ENCODE measurements at regions not wholly inside any gene's neighbourhood (a gene's known extent, or its start where the extent isn't known, plus 50 kb on each side); places are given as distances from the start of the nearest gene placed in this dataset.
"Not testable (repeated sequence)": the region's sequence is repeated elsewhere in the genome, so short reads cannot be mapped to it uniquely, and the experiment has no call there.

DNA sequence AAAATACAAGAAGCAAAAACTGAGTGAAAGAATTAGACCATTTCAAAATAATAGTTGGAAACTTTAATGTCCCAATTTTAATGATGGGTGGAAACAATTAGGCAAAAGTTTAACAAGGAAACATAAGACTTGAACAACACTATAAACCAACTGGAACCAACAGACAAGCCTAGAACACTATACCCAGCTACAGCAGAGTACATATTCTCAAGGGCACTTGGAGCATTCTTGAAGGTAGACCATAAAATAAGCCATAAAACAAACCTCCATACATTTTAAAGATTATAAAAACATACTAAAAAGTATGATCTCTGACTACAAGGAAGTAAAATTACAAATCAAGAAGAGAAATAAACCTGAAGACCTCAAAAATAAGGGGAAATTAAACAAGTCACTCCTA lies 616.7 kb downstream of the SUCLG1 start:
- H3K27me3 ChIP-seq (ENCODE audit: control insufficient read depth, insufficient read depth, low read length) = no peaks in the 10 kb centered on the region
- DNase-seq = no peak
- no peaks in the 10 kb centered on the region for H3K36me3 ChIP-seq (ENCODE audit: control insufficient read depth, insufficient read depth, low read length)
- H3K4me3 ChIP-seq (ENCODE audit: low read length) = no peak overlapping the region
- H3K27ac ChIP-seq (ENCODE audit: low read length) = no peak overlapping the region
- no peaks in the 10 kb centered on the region for H3K4me1 ChIP-seq (ENCODE audit: control insufficient read depth, insufficient read depth, low read length)
- H3K9me3 ChIP-seq (replicated peaks; ENCODE audit: control insufficient read depth, low read depth, low read length) = no peaks in the 10 kb centered on the region

DNA sequence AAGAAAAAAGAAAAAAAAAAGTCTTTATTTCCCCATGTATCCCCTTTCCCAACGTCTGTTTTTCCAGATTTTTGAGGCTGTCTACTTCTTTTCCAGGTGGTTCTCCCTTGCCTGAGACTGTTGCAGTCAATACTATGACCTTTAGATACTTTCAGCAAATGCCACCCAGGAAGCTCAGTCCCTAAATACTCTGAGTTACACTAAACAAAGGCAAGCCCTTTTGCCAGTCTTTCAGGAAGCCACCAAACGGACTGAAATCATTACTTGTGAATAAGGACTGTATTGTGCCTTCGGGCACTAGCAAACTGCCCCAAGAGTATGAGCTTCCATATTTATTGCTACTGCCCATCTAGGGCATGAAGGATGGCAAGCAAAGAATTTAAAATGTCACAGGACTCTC lies 621.3 kb downstream of the SUCLG1 start:
- H3K27me3 ChIP-seq (ENCODE audit: control insufficient read depth, insufficient read depth, low read length) = no peaks in the 10 kb centered on the region
- DNase-seq = no peak
- H3K27ac ChIP-seq (ENCODE audit: low read length) = no peak overlapping the region
- H3K4me3 ChIP-seq (ENCODE audit: low read length) = no peak overlapping the region
- H3K9me3 ChIP-seq (replicated peaks; ENCODE audit: control insufficient read depth, low read depth, low read length) = no peaks in the 10 kb centered on the region
- WGBS (ENCODE audit: insufficient coverage) = 88% methylated on average over 2 of the region's 3 CpGs
- no peaks in the 10 kb centered on the region for H3K4me1 ChIP-seq (ENCODE audit: control insufficient read depth, insufficient read depth, low read length)
- H3K36me3 ChIP-seq (ENCODE audit: control insufficient read depth, insufficient read depth, low read length) = no peaks in the 10 kb centered on the region

DNA sequence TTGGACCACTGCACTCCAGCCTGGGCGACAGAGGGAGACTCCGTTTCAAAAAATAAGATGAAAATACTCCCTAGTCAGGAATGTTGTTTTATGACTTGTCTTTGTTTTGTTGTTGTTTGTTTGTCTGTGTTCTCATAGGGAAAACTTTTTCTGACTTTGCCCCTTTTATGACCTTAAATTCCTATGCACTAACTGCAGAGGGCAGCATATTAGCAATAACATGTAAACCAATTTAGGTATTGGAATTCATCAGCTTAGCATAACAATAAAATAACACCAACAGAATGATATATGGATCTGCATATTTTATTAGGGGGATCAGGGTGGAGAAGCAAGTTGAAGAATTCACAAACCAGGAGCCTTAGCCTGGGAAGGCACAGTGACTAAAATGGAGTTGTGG lies 631.5 kb downstream of the SUCLG1 start:
- Histone ChIP-seq H3K36me3 (ENCODE audit: control insufficient read depth, insufficient read depth, low read length) (no peaks in the 10 kb centered on the region), H3K27ac (ENCODE audit: low read length) (no peak overlapping the region), H3K4me3 (ENCODE audit: low read length) (no peak overlapping the region), H3K9me3 (replicated peaks; ENCODE audit: control insufficient read depth, low read depth, low read length) (peaks cover 3% of the 10 kb centered on the region), H3K27me3 (ENCODE audit: control insufficient read depth, insufficient read depth, low read length) (no peaks in the 10 kb centered on the region), H3K4me1 (ENCODE audit: control insufficient read depth, insufficient read depth, low read length) (no peaks in the 10 kb centered on the region)
- no peak for DNase-seq
- no CpG with 5 or more reads among the region's 2 CpGs for WGBS (ENCODE audit: insufficient coverage)

DNA sequence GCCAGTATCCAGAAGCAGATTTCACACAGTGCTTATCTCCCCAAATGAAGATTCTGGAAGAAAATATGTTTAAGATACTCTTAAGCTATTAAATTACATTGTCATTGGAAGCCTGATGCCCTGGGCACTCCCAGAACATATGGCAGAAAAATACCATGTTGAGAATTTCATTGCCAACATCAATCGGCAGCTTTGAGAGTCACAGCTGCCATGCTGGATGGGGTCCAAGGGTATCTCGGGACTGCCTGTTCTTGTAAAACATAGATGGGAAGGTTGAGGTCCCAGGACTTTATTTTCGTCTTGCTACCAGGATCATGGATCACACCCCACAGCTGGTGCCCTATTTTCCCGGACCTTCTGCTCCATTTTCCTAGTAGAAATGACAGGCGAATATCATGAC lies 632.5 kb downstream of the SUCLG1 start:
- peak; percentile 75 for DNase-seq
- 80% methylated on average over 1 of the region's 5 CpGs for WGBS (ENCODE audit: insufficient coverage)
- Histone ChIP-seq H3K4me1 (ENCODE audit: control insufficient read depth, insufficient read depth, low read length) (no peaks in the 10 kb centered on the region), H3K4me3 (ENCODE audit: low read length) (no peak overlapping the region), H3K36me3 (ENCODE audit: control insufficient read depth, insufficient read depth, low read length) (no peaks in the 10 kb centered on the region), H3K27ac (ENCODE audit: low read length) (peak overlapping the region; percentile 8), H3K9me3 (replicated peaks; ENCODE audit: control insufficient read depth, low read depth, low read length) (peaks cover 3% of the 10 kb centered on the region), H3K27me3 (ENCODE audit: control insufficient read depth, insufficient read depth, low read length) (no peaks in the 10 kb centered on the region)

DNA sequence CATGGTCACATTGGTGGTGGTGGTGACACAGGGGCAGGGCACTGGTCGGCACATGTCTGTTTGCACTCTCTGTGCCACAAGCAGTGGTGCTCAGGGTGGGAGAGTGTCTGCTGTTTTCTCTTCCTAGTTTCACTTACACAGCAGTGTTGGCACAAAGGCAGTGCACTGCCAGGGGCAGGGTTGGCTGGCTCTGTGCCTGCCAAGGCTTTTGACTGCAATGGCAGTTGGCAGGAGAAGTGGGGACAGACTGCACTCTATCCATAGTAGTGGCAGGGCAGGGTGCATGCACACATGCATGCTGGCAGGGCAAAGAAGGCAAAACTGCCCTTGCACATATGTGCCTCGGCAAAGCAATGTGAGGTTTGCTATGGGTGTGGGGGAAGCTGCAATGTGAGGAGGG lies 635.9 kb downstream of the SUCLG1 start:
- 86% methylated on average over 1 of the region's 2 CpGs for WGBS (ENCODE audit: insufficient coverage)
- Histone ChIP-seq H3K9me3 (replicated peaks; ENCODE audit: control insufficient read depth, low read depth, low read length) (peaks cover 3% of the 10 kb centered on the region), H3K4me3 (ENCODE audit: low read length) (no peak overlapping the region), H3K4me1 (ENCODE audit: control insufficient read depth, insufficient read depth, low read length) (no peaks in the 10 kb centered on the region), H3K27ac (ENCODE audit: low read length) (no peak overlapping the region), H3K36me3 (ENCODE audit: control insufficient read depth, insufficient read depth, low read length) (no peaks in the 10 kb centered on the region), H3K27me3 (ENCODE audit: control insufficient read depth, insufficient read depth, low read length) (no peaks in the 10 kb centered on the region)
- DNase-seq = peak; percentile 6

DNA sequence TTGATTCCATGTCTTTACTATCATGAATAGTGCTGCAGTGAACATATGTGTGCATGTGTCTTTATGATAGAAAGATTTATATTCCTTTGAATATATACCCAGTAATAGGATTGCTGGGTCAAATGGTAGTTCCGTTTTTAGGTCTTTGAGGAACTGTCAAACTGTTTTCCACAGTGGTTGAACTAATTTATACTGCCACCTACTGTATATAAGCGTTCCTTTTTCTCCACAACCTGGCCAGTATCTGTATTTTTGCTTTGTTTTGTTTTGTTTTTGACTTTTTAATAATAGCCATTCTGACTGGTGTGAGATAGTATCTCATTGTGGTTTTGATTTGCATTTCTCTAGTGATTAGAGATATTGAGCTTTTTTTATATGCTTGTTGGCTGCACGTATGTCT lies 641.6 kb downstream of the SUCLG1 start:
- WGBS (ENCODE audit: insufficient coverage) = no CpG with 5 or more reads among the region's 3 CpGs
- DNase-seq = no peak
- Histone ChIP-seq H3K27ac (ENCODE audit: low read length) (no peak overlapping the region), H3K4me1 (ENCODE audit: control insufficient read depth, insufficient read depth, low read length) (no peaks in the 10 kb centered on the region), H3K9me3 (replicated peaks; ENCODE audit: control insufficient read depth, low read depth, low read length) (no peaks in the 10 kb centered on the region), H3K4me3 (ENCODE audit: low read length) (no peak overlapping the region), H3K27me3 (ENCODE audit: control insufficient read depth, insufficient read depth, low read length) (no peaks in the 10 kb centered on the region), H3K36me3 (ENCODE audit: control insufficient read depth, insufficient read depth, low read length) (no peaks in the 10 kb centered on the region)

DNA sequence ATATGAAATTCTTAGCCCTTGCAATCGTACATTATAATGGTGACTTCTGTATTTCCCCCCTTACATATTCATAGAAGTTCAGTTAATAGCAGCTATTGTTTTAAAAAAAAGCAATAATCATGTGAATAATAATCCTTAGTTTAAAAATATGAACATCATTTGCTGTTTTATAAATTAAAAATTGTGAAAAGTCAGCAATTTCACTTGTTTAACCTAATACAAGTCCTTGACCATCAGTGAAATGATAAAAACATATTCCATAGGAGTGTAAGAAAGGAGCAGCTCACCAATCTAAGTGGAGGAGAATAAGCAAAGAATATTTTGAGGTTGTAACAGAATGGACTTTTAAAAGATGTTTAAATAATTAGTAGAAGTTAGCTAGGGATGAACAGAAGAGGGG lies 650.2 kb downstream of the SUCLG1 start:
- no peaks in the 10 kb centered on the region for H3K9me3 ChIP-seq (replicated peaks; ENCODE audit: control insufficient read depth, low read depth, low read length)
- H3K27ac ChIP-seq (ENCODE audit: low read length) = no peak overlapping the region
- no CpG with 5 or more reads among the region's 1 CpG for WGBS (ENCODE audit: insufficient coverage)
- no peaks in the 10 kb centered on the region for H3K36me3 ChIP-seq (ENCODE audit: control insufficient read depth, insufficient read depth, low read length)
- no peak overlapping the region for H3K4me3 ChIP-seq (ENCODE audit: low read length)
- H3K4me1 ChIP-seq (ENCODE audit: control insufficient read depth, insufficient read depth, low read length) = no peaks in the 10 kb centered on the region
- DNase-seq = no peak
- no peaks in the 10 kb centered on the region for H3K27me3 ChIP-seq (ENCODE audit: control insufficient read depth, insufficient read depth, low read length)

DNA sequence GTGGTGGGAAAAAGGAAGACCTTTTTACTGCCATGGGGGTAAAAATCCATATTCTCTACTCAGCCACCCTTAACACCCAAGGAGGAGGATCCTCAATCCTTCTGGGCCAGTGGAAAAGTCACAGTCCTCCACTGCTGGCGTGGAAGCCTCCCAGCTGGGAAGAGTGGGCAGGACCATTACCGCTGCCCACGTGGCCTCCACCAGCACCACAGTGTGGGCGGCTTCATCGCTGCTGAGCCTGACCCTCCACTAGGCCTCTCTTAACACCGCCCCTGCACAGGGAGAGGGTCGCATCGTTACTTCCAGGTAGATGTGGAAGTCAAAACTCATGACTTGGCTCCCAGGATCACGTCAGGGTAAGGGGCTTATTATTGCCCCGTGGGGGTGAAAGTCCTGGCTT lies 656.5 kb downstream of the SUCLG1 start:
- H3K4me1 ChIP-seq (ENCODE audit: control insufficient read depth, insufficient read depth, low read length) = no peaks in the 10 kb centered on the region
- H3K27ac ChIP-seq (ENCODE audit: low read length) = no peak overlapping the region
- no peaks in the 10 kb centered on the region for H3K36me3 ChIP-seq (ENCODE audit: control insufficient read depth, insufficient read depth, low read length)
- H3K27me3 ChIP-seq (ENCODE audit: control insufficient read depth, insufficient read depth, low read length) = no peaks in the 10 kb centered on the region
- H3K4me3 ChIP-seq (ENCODE audit: low read length) = no peak overlapping the region
- 90% methylated on average over 6 of the region's 10 CpGs for WGBS (ENCODE audit: insufficient coverage)
- DNase-seq = no peak
- H3K9me3 ChIP-seq (replicated peaks; ENCODE audit: control insufficient read depth, low read depth, low read length) = no peaks in the 10 kb centered on the region

DNA sequence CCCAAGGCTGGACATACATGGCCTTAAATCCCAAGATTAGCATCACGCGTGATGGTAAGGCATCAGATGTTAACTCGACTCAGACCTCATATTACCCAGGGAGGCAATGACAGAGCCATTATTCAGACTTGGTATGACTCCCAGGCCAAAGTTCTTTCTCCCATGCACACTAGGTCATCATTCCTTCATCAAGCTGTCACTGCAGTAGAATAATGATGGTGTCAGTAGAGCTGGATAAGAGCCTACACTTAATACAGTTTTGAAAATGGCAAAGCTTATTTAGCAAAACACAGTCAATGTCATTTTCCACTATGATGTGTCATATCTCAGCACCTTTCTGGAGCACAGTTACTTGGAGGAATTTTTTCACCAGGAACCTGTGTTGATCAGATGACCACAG lies 663.3 kb downstream of the SUCLG1 start:
- Histone ChIP-seq H3K9me3 (replicated peaks; ENCODE audit: control insufficient read depth, low read depth, low read length) (no peaks in the 10 kb centered on the region), H3K27me3 (ENCODE audit: control insufficient read depth, insufficient read depth, low read length) (no peaks in the 10 kb centered on the region), H3K36me3 (ENCODE audit: control insufficient read depth, insufficient read depth, low read length) (no peaks in the 10 kb centered on the region), H3K27ac (ENCODE audit: low read length) (no peak overlapping the region), H3K4me3 (ENCODE audit: low read length) (no peak overlapping the region), H3K4me1 (ENCODE audit: control insufficient read depth, insufficient read depth, low read length) (no peaks in the 10 kb centered on the region)
- DNase-seq = no peak
- WGBS (ENCODE audit: insufficient coverage) = 50% methylated on average over 3 of the region's 3 CpGs

DNA sequence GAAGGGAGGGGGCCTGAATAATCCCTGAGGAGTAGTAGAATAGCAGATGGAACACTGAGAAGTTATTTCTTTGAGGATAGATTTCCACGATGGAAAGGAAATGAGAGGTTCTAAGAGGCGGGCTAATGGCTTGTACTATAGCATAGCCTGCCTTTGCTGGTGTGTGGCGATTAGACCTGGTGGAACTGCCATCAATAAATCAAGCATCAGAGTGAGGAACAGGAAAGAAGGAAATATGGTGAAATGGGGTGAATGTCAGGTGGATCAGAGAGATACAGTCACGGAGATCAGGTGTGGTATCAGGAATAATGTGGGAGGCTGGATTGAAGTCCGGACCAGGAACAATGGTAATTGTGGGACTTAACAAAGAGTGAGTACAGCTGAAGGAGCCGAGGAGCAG lies 668.6 kb downstream of the SUCLG1 start:
- not testable (repeated sequence) for H3K4me1 ChIP-seq (ENCODE audit: control insufficient read depth, insufficient read depth, low read length); H3K27ac ChIP-seq (ENCODE audit: low read length); DNase-seq; H3K4me3 ChIP-seq (ENCODE audit: low read length); H3K36me3 ChIP-seq (ENCODE audit: control insufficient read depth, insufficient read depth, low read length); H3K9me3 ChIP-seq (replicated peaks; ENCODE audit: control insufficient read depth, low read depth, low read length); H3K27me3 ChIP-seq (ENCODE audit: control insufficient read depth, insufficient read depth, low read length)
- WGBS (ENCODE audit: insufficient coverage) = 84% methylated on average over 5 of the region's 6 CpGs

DNA sequence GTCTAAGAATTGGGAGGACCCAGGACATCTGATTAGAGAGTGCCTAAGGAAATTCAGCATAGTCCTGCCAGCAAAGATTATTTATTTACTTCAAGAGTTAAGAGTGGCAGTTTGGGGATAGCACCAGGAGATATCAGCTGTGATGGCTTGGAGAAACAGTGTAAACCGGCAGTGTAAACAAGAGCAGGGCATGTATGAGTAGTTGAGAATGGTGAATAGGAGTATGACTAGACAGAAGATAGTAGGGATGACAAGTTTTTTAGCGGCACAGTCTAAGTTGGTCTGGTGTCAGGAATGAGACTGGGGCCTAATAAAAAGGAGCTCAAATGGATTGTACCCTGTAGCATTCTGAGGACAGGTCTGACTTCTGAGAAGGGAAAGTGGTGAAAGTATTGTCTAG lies 669.4 kb downstream of the SUCLG1 start:
- H3K27ac ChIP-seq (ENCODE audit: low read length); DNase-seq; H3K36me3 ChIP-seq (ENCODE audit: control insufficient read depth, insufficient read depth, low read length); H3K27me3 ChIP-seq (ENCODE audit: control insufficient read depth, insufficient read depth, low read length); H3K4me3 ChIP-seq (ENCODE audit: low read length); H3K9me3 ChIP-seq (replicated peaks; ENCODE audit: control insufficient read depth, low read depth, low read length); H3K4me1 ChIP-seq (ENCODE audit: control insufficient read depth, insufficient read depth, low read length): not testable (repeated sequence)
- WGBS (ENCODE audit: insufficient coverage) = no CpG with 5 or more reads among the region's 2 CpGs
